Prostate gland (tissue), 2 donors: ENCODE measurements at regions not wholly inside any gene's neighbourhood (a gene's known extent, or its start where the extent isn't known, plus 50 kb on each side); places are given as distances from the start of the nearest gene placed in this dataset.

Experiments
- CTCF ChIP-seq, 4 experiments: fragments of 200-600 bp in 2 of 4; fragments of 450-650 bp in 2 of 4; sonication (generic) in 2 of 4; IDR thresholded peaks; 1 replicate in 3 of 4; 2 replicates in 1 of 4; pipeline ENCODE4 v1.5.1; 2016 to 2019; ENCODE audit warnings: antibody characterized with exemption in 4 of 4, mild to moderate bottlenecking in 2 of 4, moderate library complexity in 2 of 4
- POLR2A ChIP-seq: fragments of 450-650 bp; IDR thresholded peaks from one replicate; pipeline ENCODE4 v1.6.1; 2016; ENCODE audit warnings: antibody characterized with exemption, mild to moderate bottlenecking
- POLR2AphosphoS5 ChIP-seq: sonication (generic); formaldehyde crosslinking; IDR thresholded peaks from one replicate; pipeline ENCODE4 v1.6.1; 2017; ENCODE audit warnings: antibody characterized with exemption

- TF ChIP-seq POLR2AphosphoS5 (no peak), POLR2A (no peak), CTCF (IDR thresholded peaks at IDR 0.05) (no peak)
Measured at GRCh38 chr16:22642416-22643088, 131.9 kb downstream of the NPIPB5 start.
